ENCODE measurements at regions not wholly inside any gene's neighbourhood (a gene's known extent, or its start where the extent isn't known, plus 50 kb on each side); places are given as distances from the start of the nearest gene placed in this dataset.
A peak's percentile ranks its signal among the peaks of the same experiment; 100 is the strongest.

DNA sequence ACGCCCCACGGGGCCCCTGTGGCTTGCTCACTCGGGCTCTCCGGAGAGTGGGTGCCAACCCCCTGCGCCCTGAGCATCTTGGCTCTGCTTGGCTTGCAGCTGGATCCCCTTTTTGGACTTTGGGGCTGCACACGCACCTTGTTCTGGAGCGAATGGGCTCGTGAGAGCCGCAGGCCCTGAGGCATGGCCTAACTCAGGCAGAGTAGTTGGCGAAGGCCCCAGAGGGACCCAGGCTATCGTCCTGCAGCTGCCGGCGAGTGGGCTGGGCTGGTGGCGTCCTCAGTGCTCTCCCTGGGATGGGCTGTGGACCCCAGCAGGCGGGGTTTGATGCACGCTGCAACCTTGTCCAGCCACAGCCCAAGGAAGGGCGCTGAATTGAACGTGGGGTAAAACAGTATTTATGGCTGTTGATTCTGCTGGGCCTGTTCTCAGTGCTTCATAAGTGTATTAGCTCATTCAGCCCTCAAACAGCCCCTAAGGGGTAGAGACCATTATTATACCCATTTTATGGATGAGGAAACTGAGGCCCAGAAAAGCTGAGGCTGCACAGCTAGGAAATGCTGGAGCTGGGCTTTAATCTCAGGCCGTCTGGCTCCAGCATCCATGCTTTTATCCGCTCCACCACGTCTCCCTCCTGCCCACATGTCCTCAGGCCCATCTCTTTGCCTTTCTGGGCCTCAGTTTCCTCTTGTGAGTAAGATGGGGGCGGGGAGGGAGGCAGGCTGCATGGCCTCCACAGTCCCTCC is 171.2 kb upstream of the CIBAR2 start (continued):
- TF ChIP-seq GLI4 (CRISPR knock-in tag; IDR thresholded peaks at IDR 0.05; ENCODE audit: borderline replicate concordance) (no peak), BCL3 (CRISPR knock-in tag; IDR thresholded peaks at IDR 0.05) (no peak), ZNF629 (CRISPR knock-in tag; conservative IDR thresholded peaks at IDR 0.05) (peak; percentile 94)

- Histone ChIP-seq H3K4me3 (replicated peaks in 1 of 3; ENCODE audit: insufficient read depth in 1 of 3, low read depth in 2 of 3, low read length in 3 of 3) (no peak overlapping the region), H3K27ac (ENCODE audit: extremely low read length, insufficient read depth, low read length) (no peak overlapping the region), H3K9me3 (ENCODE audit: low read length) (no peaks in the 10 kb centered on the region), H4K20me1 (ENCODE audit: insufficient read depth, low read length) (no peaks in the 10 kb centered on the region; the same call in 1 of the 2 replicates), H3K27me3 (ENCODE audit: control insufficient read depth in 1 of 2, insufficient read depth in 2 of 2, low read length in 2 of 2) (no peaks in the 10 kb centered on the region; a peak in 1 of 5 replicates), H3K4me1 (ENCODE audit: insufficient read depth, low read length) (peaks cover 34% of the 10 kb centered on the region), H2AFZ (ENCODE audit: low read length) (no peak overlapping the region), H3K9ac (ENCODE audit: insufficient read depth, low read depth, low read length) (no peak overlapping the region), H3K36me3 (replicated peaks in 1 of 2; ENCODE audit: control insufficient read depth in 1 of 2, insufficient read depth in 2 of 2, low read length in 2 of 2) (no peaks in the 10 kb centered on the region), H3K4me2 (ENCODE audit: low read depth, low read length) (no peak overlapping the region), H3K79me2 (ENCODE audit: insufficient read depth, low read length) (no peaks in the 10 kb centered on the region)
- no TSS peak for BruUV-seq (replicated peaks)
- in situ Hi-C loops (cut with HindIII; ENCODE audit: extremely low pct_ligation_motif_present, low pct_unique_long_range_greater_than_20kb) (no loop called here), intact Hi-C loops (cut with micrococcal nuclease; ENCODE audit: unreplicated experiment) (no loop called here)
- DNase-seq (ENCODE audit: low spot score) (no peak), FAIRE-seq (no peak), ATAC-seq (no peak)
- no peak for TF ChIP-seq ZSCAN29 (CRISPR knock-in tag; conservative IDR thresholded peaks at IDR 0.05)
- TF ChIP-seq, protein P1, sequence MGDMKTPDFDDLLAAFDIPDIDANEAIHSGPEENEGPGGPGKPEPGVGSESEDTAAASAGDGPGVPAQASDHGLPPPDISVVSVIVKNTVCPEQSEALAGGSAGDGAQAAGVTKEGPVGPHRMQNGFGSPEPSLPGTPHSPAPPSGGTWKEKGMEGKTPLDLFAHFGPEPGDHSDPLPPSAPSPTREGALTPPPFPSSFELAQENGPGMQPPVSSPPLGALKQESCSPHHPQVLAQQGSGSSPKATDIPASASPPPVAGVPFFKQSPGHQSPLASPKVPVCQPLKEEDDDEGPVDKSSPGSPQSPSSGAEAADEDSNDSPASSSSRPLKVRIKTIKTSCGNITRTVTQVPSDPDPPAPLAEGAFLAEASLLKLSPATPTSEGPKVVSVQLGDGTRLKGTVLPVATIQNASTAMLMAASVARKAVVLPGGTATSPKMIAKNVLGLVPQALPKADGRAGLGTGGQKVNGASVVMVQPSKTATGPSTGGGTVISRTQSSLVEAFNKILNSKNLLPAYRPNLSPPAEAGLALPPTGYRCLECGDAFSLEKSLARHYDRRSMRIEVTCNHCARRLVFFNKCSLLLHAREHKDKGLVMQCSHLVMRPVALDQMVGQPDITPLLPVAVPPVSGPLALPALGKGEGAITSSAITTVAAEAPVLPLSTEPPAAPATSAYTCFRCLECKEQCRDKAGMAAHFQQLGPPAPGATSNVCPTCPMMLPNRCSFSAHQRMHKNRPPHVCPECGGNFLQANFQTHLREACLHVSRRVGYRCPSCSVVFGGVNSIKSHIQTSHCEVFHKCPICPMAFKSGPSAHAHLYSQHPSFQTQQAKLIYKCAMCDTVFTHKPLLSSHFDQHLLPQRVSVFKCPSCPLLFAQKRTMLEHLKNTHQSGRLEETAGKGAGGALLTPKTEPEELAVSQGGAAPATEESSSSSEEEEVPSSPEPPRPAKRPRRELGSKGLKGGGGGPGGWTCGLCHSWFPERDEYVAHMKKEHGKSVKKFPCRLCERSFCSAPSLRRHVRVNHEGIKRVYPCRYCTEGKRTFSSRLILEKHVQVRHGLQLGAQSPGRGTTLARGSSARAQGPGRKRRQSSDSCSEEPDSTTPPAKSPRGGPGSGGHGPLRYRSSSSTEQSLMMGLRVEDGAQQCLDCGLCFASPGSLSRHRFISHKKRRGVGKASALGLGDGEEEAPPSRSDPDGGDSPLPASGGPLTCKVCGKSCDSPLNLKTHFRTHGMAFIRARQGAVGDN (CRISPR knock-in tag; IDR thresholded peaks at IDR 0.05), result peak; percentile 24
- ChIA-PET CTCF (ENCODE audit: low intra/inter-chr PET ratio, low total read pairs) (no interaction called here), POLR2A (no interaction called here)
- WGBS (ENCODE audit: low lambda C conversion rate), result 83% methylated on average over 38 of the region's 38 CpGs
These were observed 172.0 kb upstream of the CIBAR2 start for GRCh38 chr16:85284141-85284817.
